Hepatic stellate cell (primary cell): ENCODE measurements at regions not wholly inside any gene's neighbourhood (a gene's known extent, or its start where the extent isn't known, plus 50 kb on each side); places are given as distances from the start of the nearest gene placed in this dataset.

Experiments used
- DNase-seq: peaks from one replicate; pipeline ENCODE4 v3.0.0; 2011; ENCODE audit warnings: low spot score

GRCh38 chr11:8323161-8323935, 59.7 kb upstream of the LMO1 start:
- DNase-seq = no peak

GRCh38 chr11:8321876-8322275, 58.2 kb upstream of the LMO1 start:
- no peak for DNase-seq

GRCh38 chr11:8320076-8320475, 56.4 kb upstream of the LMO1 start:
- DNase-seq = no peak

- DNase-seq = no peak
Measured at GRCh38 chr11:8318536-8318935, 54.9 kb upstream of the LMO1 start.

GRCh38 chr11:8317159-8317558, 53.5 kb upstream of the LMO1 start:
- no peak for DNase-seq

GRCh38 chr11:8315954-8316353, 52.3 kb upstream of the LMO1 start:
- no peak for DNase-seq

- no peak for DNase-seq
Measured at GRCh38 chr11:8315463-8315862, 51.8 kb upstream of the LMO1 start.

GRCh38 chr11:8314916-8315315, 51.2 kb upstream of the LMO1 start:
- DNase-seq = no peak

- DNase-seq = no peak
Measured at GRCh38 chr11:8313504-8314090, 49.9 kb upstream of the LMO1 start.
